ENCODE measurements at regions not wholly inside any gene's neighbourhood (a gene's known extent, or its start where the extent isn't known, plus 50 kb on each side); places are given as distances from the start of the nearest gene placed in this dataset.
A peak's percentile ranks its signal among the peaks of the same experiment; 100 is the strongest.

DNA sequence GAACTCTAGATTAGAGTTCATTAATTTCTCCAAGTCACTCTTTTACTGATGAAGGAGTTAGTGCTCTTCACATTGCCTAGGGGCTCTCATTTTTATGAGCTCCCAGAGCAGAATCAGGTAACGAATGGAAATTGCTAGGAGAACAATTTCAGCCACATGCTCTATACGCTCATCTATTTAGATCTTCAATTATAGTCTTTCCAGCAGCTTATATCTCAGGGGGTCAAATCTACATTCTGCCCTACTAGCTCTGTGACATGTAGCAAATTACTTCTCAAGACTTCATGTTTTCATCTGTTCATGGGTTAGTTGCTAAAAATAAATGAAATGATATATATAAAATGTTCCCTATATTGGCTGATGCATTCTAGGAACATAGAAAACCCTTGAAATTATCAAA, 183.6 kb downstream of the PLPP3 start:
- no peak for DNase-seq
- no peaks in the 10 kb centered on the region for H3K9me3 ChIP-seq
- H3K4me1 ChIP-seq, result no peaks in the 10 kb centered on the region
- no peak overlapping the region for H3K4me3 ChIP-seq (ENCODE audit: low read depth, low read length)
- TF ChIP-seq, protein P1, sequence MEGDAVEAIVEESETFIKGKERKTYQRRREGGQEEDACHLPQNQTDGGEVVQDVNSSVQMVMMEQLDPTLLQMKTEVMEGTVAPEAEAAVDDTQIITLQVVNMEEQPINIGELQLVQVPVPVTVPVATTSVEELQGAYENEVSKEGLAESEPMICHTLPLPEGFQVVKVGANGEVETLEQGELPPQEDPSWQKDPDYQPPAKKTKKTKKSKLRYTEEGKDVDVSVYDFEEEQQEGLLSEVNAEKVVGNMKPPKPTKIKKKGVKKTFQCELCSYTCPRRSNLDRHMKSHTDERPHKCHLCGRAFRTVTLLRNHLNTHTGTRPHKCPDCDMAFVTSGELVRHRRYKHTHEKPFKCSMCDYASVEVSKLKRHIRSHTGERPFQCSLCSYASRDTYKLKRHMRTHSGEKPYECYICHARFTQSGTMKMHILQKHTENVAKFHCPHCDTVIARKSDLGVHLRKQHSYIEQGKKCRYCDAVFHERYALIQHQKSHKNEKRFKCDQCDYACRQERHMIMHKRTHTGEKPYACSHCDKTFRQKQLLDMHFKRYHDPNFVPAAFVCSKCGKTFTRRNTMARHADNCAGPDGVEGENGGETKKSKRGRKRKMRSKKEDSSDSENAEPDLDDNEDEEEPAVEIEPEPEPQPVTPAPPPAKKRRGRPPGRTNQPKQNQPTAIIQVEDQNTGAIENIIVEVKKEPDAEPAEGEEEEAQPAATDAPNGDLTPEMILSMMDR (IDR thresholded peaks at IDR 0.05; ENCODE audit: low read depth, low read length), result no peak
- H3K27me3 ChIP-seq, result no peaks in the 10 kb centered on the region
- H3K36me3 ChIP-seq, result no peaks in the 10 kb centered on the region

DNA sequence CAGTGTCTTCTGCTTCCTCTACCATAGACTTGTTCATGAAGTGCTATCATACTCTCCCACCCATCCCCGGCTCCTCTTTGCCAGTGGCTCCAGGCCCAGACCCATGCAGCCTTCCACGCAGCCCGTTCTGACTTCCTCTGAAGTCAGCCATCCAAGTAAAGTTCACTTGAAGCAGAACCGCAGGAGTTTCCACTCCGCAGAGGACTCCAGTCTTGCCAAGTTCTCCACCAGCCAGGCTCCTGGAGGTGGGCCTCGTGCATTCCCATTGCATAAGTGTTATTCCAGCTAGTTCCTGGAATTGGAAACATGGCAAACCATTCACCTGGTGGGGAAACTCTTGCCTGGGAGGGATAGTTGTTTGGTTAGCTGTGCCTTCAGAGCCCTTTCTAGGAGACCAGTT, 185.1 kb downstream of the PLPP3 start:
- no peaks in the 10 kb centered on the region for H3K27me3 ChIP-seq
- H3K4me1 ChIP-seq, result no peaks in the 10 kb centered on the region
- TF ChIP-seq, protein P1 (IDR thresholded peaks at IDR 0.05; ENCODE audit: low read depth, low read length), result no peak
- H3K4me3 ChIP-seq (ENCODE audit: low read depth, low read length), result no peak overlapping the region
- no peak for DNase-seq
- H3K9me3 ChIP-seq, result no peaks in the 10 kb centered on the region
- H3K36me3 ChIP-seq, result no peaks in the 10 kb centered on the region

DNA sequence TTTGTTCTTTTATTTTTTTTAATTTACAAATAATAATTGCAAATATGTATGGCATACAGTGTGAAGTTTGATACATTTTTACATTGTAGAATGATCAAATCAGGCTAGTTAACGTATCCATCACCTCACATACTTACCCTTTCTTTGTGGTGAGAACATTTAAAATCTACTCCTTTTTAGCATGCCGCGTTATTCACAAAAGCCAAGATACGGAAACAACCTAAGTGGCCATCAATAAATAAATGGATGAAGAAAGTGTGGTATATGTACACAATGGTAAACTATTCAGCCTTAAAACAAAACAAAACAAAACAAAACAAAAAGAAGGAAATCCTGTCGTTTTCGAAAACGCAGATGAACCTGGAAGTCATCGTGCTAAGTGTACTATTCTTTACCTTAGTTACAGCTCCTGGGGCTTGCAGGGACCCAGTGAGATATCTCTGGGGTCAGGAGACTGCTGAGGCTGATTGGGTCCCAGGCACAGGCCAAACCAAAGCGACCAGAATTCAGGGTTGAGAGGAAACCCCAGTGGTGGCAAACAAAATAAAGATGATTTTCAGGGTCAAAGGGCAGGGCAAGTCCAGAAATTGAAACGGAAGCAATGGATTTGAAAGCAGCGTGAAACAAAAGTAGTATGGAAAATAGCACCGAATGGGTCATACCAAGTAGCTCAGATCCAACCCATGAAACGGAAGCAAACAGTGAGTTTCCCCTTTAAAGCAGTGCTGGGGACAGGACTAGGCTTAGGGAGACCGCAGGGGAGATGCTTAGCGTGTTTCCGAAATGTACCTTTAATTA, 188.2 kb downstream of the PLPP3 start:
- no peaks in the 10 kb centered on the region for H3K27me3 ChIP-seq
- no peaks in the 10 kb centered on the region for H3K36me3 ChIP-seq
- no peaks in the 10 kb centered on the region for H3K9me3 ChIP-seq
- H3K4me1 ChIP-seq, result no peaks in the 10 kb centered on the region
- TF ChIP-seq, protein P1 (IDR thresholded peaks at IDR 0.05; ENCODE audit: low read depth, low read length), result no peak
- no peak overlapping the region for H3K4me3 ChIP-seq (ENCODE audit: low read depth, low read length)
- DNase-seq, result no peak

DNA sequence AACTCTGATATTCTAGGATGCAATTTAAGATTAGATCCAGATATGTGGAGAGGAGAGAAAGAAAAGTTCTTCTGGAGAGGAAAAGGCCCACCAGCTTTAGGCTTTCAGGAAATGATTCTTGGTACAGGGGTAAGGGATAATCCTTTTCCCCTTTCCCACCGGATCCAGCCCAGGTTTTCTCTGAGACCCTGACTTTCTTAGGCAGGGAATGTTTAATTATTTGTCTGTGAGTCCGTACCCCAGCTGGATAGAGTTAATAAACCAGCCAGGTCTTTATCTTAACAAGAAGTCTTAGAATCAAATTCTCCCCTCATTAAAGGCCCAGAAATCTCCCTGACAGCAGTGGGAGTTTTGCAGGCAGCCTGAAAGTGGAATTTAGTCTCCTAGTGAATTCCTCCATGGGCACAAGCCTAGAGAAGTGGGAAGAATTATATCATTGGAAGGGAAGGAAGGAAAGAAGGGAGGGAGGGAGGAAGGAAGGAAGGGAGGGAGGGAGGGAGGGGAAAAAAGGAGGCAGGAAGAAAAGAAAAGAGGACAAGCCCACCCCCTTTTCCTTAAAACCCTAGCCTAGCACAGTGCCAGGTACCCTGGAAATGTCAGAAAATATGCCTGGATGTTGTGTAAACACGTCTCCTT, 189.0 kb downstream of the PLPP3 start:
- TF ChIP-seq, protein P1 (IDR thresholded peaks at IDR 0.05; ENCODE audit: low read depth, low read length), result no peak
- Histone ChIP-seq H3K4me3 (ENCODE audit: low read depth, low read length) (no peak overlapping the region), H3K36me3 (no peaks in the 10 kb centered on the region), H3K27me3 (no peaks in the 10 kb centered on the region), H3K4me1 (no peaks in the 10 kb centered on the region), H3K9me3 (no peaks in the 10 kb centered on the region)
- DNase-seq, result peak; percentile 27

DNA sequence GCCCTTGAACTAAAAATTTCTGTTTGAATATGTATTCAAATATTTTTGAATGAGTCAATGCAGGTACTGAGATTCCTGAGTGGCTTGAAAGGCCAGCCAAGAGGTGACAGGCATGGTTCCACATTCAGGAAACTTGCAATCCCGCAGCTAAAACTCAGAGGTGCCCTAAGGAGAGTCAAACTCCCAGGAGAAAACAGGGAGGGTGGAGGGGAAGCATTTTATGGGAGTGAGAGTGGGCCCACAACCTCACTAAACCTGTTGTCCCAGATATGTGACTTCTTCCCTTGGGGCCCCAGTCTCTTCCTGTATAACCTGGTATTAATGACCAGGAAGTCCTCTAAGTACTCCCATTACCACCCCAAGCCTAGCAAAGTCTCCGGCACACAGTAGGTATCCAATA, 189.6 kb downstream of the PLPP3 start:
- no peak for DNase-seq
- no peaks in the 10 kb centered on the region for H3K27me3 ChIP-seq
- TF ChIP-seq, protein P1 (IDR thresholded peaks at IDR 0.05; ENCODE audit: low read depth, low read length), result no peak
- no peak overlapping the region for H3K4me3 ChIP-seq (ENCODE audit: low read depth, low read length)
- no peaks in the 10 kb centered on the region for H3K4me1 ChIP-seq
- H3K36me3 ChIP-seq, result no peaks in the 10 kb centered on the region
- no peaks in the 10 kb centered on the region for H3K9me3 ChIP-seq
